IMR-90 (cell line): ENCODE measurements at regions not wholly inside any gene's neighbourhood (a gene's known extent, or its start where the extent isn't known, plus 50 kb on each side); places are given as distances from the start of the nearest gene placed in this dataset.

Experiments used
- ATAC-seq: fragments of 200-7000 bp; cut with Tn5 transposase; 2 replicates; pipeline ENCODE4 v1.9.1; 2020; ENCODE audit warnings: low read depth, mild to moderate bottlenecking, moderate library complexity
- BruUV-seq: library from RNA; stranded (reverse); fragments of 400-500 nt; replicated peaks from 2 replicates; lab custom pipeline; 2021; lab: Mats Ljungman, UMichigan
- CTCF ChIA-PET: fragments of 300-600 bp; formaldehyde crosslinking; extraction: SDS; loops from one replicate; lab custom pipeline; 2021; ENCODE audit warnings: antibody characterized with exemption; lab: Yijun Ruan, JAX
- POLR2A ChIA-PET: fragments of 300-600 bp; sonication (Branson Sonifier 250); formaldehyde crosslinking; loops from one replicate; lab custom pipeline; 2022; ENCODE audit warnings: antibody characterized with exemption; ENCODE audit not compliant: unreplicated experiment; lab: Charles Lee
- DNase-seq: peaks from one replicate; pipeline ENCODE4 v3.0.0; 2013
- H2AFZ ChIP-seq: replicated peaks from 2 replicates; pipeline ENCODE3; 2013; ENCODE audit warnings: low read length, mild to moderate bottlenecking; ENCODE audit not compliant: poor library complexity
- H2AK5ac ChIP-seq: 2 replicates; pipeline ENCODE4 v1.6.1; 2013; ENCODE audit warnings: low read depth, low read length, inconsistent platforms
- H2AK9ac ChIP-seq: replicated peaks from 2 replicates; pipeline ENCODE3; 2013; ENCODE audit warnings: mild to moderate bottlenecking, low read depth, low read length, moderate library complexity; ENCODE audit not compliant: poor library complexity
- H2BK120ac ChIP-seq: 2 replicates; pipeline ENCODE4 v1.6.1; 2013; ENCODE audit warnings: low read depth, low read length, inconsistent platforms
- H2BK15ac ChIP-seq: 3 replicates; pipeline ENCODE4 v1.6.1; 2013; ENCODE audit warnings: low read depth, low read length, inconsistent platforms
- H2BK20ac ChIP-seq: 2 replicates; pipeline ENCODE4 v1.6.1; 2013; ENCODE audit warnings: low read depth, mild to moderate bottlenecking, inconsistent platforms, low read length, moderate library complexity
- H2BK5ac ChIP-seq: 2 replicates; pipeline ENCODE4 v1.6.1; 2013; ENCODE audit warnings: mild to moderate bottlenecking, low read depth, low read length, inconsistent platforms; ENCODE audit not compliant: poor library complexity, severe bottlenecking
- H3K14ac ChIP-seq: replicated peaks from 2 replicates; pipeline ENCODE4 v1.6.1; 2013; ENCODE audit warnings: low read depth, low read length, inconsistent platforms
- H3K18ac ChIP-seq: 2 replicates; pipeline ENCODE4 v1.6.1; 2013; ENCODE audit warnings: low read depth, low read length, control low read depth
- H3K23ac ChIP-seq: 2 replicates; pipeline ENCODE4 v1.6.1; 2013; ENCODE audit warnings: low read depth, low read length, inconsistent platforms
- H3K27ac ChIP-seq: 2 replicates; pipeline ENCODE4 v1.5.1; 2013; ENCODE audit warnings: mild to moderate bottlenecking, control low read depth, low read length; ENCODE audit not compliant: insufficient read depth
- H3K27me3 ChIP-seq: 2 replicates; pipeline ENCODE4 v1.6.1; 2013; ENCODE audit warnings: low read length; ENCODE audit not compliant: control insufficient read depth, insufficient read depth
- H3K36me3 ChIP-seq: 2 replicates; pipeline ENCODE4 v1.6.1; 2013; ENCODE audit warnings: low read length, mixed read lengths; ENCODE audit not compliant: control insufficient read depth, insufficient read depth
- H3K4ac ChIP-seq: 2 replicates; pipeline ENCODE4 v1.6.1; 2013; ENCODE audit warnings: low read depth, low read length, inconsistent platforms
- H3K4me1 ChIP-seq: 2 replicates; pipeline ENCODE4 v1.6.1; 2013; ENCODE audit warnings: low read length, mixed read lengths; ENCODE audit not compliant: control insufficient read depth, insufficient read depth
- H3K4me2 ChIP-seq: 2 replicates; pipeline ENCODE4 v1.6.1; 2013; ENCODE audit warnings: low read depth, mild to moderate bottlenecking, control low read depth, low read length, moderate library complexity
- H3K4me3 ChIP-seq: 2 replicates; pipeline ENCODE4 v1.5.1; 2013; ENCODE audit warnings: low read depth, mild to moderate bottlenecking, control low read depth, low read length, moderate library complexity; ENCODE audit not compliant: insufficient read depth
- H3K56ac ChIP-seq: 2 replicates; pipeline ENCODE4 v1.6.1; 2013; ENCODE audit warnings: low read length, inconsistent platforms; ENCODE audit not compliant: insufficient read depth; ENCODE audit errors: extremely low read depth
- H3K79me1 ChIP-seq, 2 experiments: 2 replicates each; pipeline ENCODE4 v1.6.1; 2013; ENCODE audit warnings: low read length in 2 of 2, inconsistent platforms in 1 of 2, low read depth in 1 of 2
- H3K9ac ChIP-seq: 2 replicates; pipeline ENCODE4 v1.6.1; 2013; ENCODE audit warnings: low read depth, low read length, control low read depth
- H3K9me1 ChIP-seq: 2 replicates; pipeline ENCODE4 v1.6.1; 2013; ENCODE audit warnings: low read length, inconsistent platforms; ENCODE audit not compliant: insufficient read depth
- H3K9me3 ChIP-seq: 2 replicates; pipeline ENCODE4 v1.6.1; 2013; ENCODE audit warnings: low read length; ENCODE audit not compliant: control insufficient read depth, insufficient read depth
- H4K20me1 ChIP-seq: 2 replicates; pipeline ENCODE4 v1.6.1; 2013; ENCODE audit warnings: low read length, inconsistent platforms; ENCODE audit not compliant: insufficient read depth
- H4K5ac ChIP-seq: 2 replicates; pipeline ENCODE4 v1.6.1; 2013; ENCODE audit warnings: mild to moderate bottlenecking, low read depth, low read length, control low read depth
- H4K8ac ChIP-seq, 2 experiments: 2 replicates each; pipeline ENCODE4 v1.6.1; 2013; ENCODE audit warnings: low read depth in 2 of 2, low read length in 2 of 2, control low read depth in 1 of 2, inconsistent platforms in 1 of 2
- H4K91ac ChIP-seq: 2 replicates; pipeline ENCODE4 v1.6.1; 2013; ENCODE audit warnings: low read depth, low read length, inconsistent platforms; ENCODE audit not compliant: insufficient read depth
- CEBPB ChIP-seq: IDR thresholded peaks from 2 replicates; pipeline ENCODE4 v1.6.1; 2012; ENCODE audit warnings: low read depth, low read length, improper control_type of control experiment
- CHD1 ChIP-seq: IDR thresholded peaks from 2 replicates; pipeline ENCODE4 v1.6.1; 2012; ENCODE audit warnings: low read depth, low read length, improper control_type of control experiment
- RAD21 ChIP-seq: IDR thresholded peaks from 2 replicates; pipeline ENCODE4 v1.6.1; 2012; ENCODE audit warnings: low read length, improper control_type of control experiment
- SMC3 ChIP-seq: fragments of 150-350 bp; IDR thresholded peaks from 2 replicates; pipeline ENCODE4 v1.6.1; 2016; ENCODE audit warnings: low read depth, mild to moderate bottlenecking, antibody characterized with exemption, low read length, moderate library complexity
- WGBS, 2 experiments: methylation state at CpG; one replicate each; pipeline versions ENCODE4 v1.1.5 to v1.1.7; 2013; ENCODE audit warnings: missing lambda C conversion rate in 2 of 2; ENCODE audit not compliant: insufficient read length in 1 of 2; ENCODE audit errors: extremely low coverage in 2 of 2; 5-methylcytosine and 5-hydroxymethylcytosine counted together
- dilution Hi-C: fragments of 300-500 bp; cut with HindIII; formaldehyde crosslinking; loops from one replicate; pipeline ENCODE4 v1.14.3; 2018; ENCODE audit warnings: low sequenced_read_pairs; ENCODE audit not compliant: unreplicated experiment
- in situ Hi-C: fragments of 300-500 bp; cut with MboI; formaldehyde crosslinking; loops from 3 replicates; pipeline ENCODE4 v1.14.3; 2019; ENCODE audit warnings: low sequenced_read_pairs, inconsistent platforms, mixed read lengths
- intact Hi-C: fragments of 100-400 bp; cut with micrococcal nuclease; formaldehyde crosslinking; loops from 2 replicates; pipeline ENCODE4 v1.10.0; 2022

GRCh38 chr17:14405189-14405588 is 104.3 kb downstream of the HS3ST3B1 start:
- in situ Hi-C loops (no loop called here), dilution Hi-C loops (no loop called here), intact Hi-C loops (no loop called here)
- CTCF ChIA-PET, result interaction anchor here (0.6 kb wide), 1 partner anchor 1968 kb away, joined by 4 read pairs; no protein-coding TSS in a partner anchor
- Histone ChIP-seq H3K4me1 (no peaks in the 10 kb centered on the region), H3K56ac (no peak overlapping the region), H2BK15ac (no peak overlapping the region), H2AK5ac (no peak overlapping the region), H2BK20ac (no peak overlapping the region), H3K9me1 (no peaks in the 10 kb centered on the region), H3K9me3 (no peaks in the 10 kb centered on the region), H2BK5ac (no peak overlapping the region), H3K27me3 (no peaks in the 10 kb centered on the region), H4K20me1 (no peaks in the 10 kb centered on the region), H3K23ac (no peak overlapping the region), H3K4me2 (no peak overlapping the region), H4K5ac (no peak overlapping the region), H3K36me3 (no peaks in the 10 kb centered on the region), H3K79me1 (no peaks in the 10 kb centered on the region), H3K18ac (no peak overlapping the region), H3K9ac (no peak overlapping the region), H3K14ac (no peak overlapping the region), H2AK9ac (no peak overlapping the region), H4K8ac (no peak overlapping the region), H4K91ac (no peak overlapping the region), H2BK120ac (no peak overlapping the region), H3K27ac (no peak overlapping the region), H3K4me3 (no peak overlapping the region), H3K4ac (no peak overlapping the region), H2AFZ (no peak overlapping the region)
- BruUV-seq, result no TSS peak
- ATAC-seq, result no peak
- WGBS, 2 experiments, result 44% methylated on average over 3 of the region's 4 CpGs; no CpG with 5 or more reads in 1 of the 2 experiments
- no peak for DNase-seq
- POLR2A ChIA-PET, result no interaction called here
- TF ChIP-seq SMC3 (no peak), CHD1 (no peak), CEBPB (no peak), RAD21 (no peak)
